Immature natural killer cell (primary cell): ENCODE measurements at regions not wholly inside any gene's neighbourhood (a gene's known extent, or its start where the extent isn't known, plus 50 kb on each side); places are given as distances from the start of the nearest gene placed in this dataset.
"Not testable (repeated sequence)": the region's sequence is repeated elsewhere in the genome, so short reads cannot be mapped to it uniquely, and the experiment has no call there.

Experiments used
- DNase-seq, 3 donors: peaks; one replicate each; pipeline ENCODE4 v3.0.0; 2022; ENCODE audit warnings: mixed read lengths in 1 of 3
- H3K27ac Mint-ChIP-seq, 6 donors: one replicate each; pipeline ENCODE4 v1.8.0; 2020; ENCODE audit warnings: mixed read lengths in 6 of 6, mild to moderate bottlenecking in 5 of 6, inconsistent platforms in 4 of 6, moderate library complexity in 3 of 6
- H3K27me3 Mint-ChIP-seq, 3 donors: one replicate each; pipeline ENCODE4 v1.8.0; 2020 to 2021; ENCODE audit warnings: low read depth in 3 of 3, mild to moderate bottlenecking in 3 of 3, mixed read lengths in 3 of 3, moderate library complexity in 3 of 3, inconsistent platforms in 1 of 3
- H3K36me3 Mint-ChIP-seq, 3 donors: one replicate each; pipeline ENCODE4 v1.8.0; 2020; ENCODE audit warnings: mixed read lengths in 3 of 3, inconsistent platforms in 2 of 3, mild to moderate bottlenecking in 2 of 3
- H3K4me1 Mint-ChIP-seq, 2 donors: one replicate each; pipeline ENCODE4 v1.8.0; 2020; ENCODE audit warnings: inconsistent platforms in 2 of 2, mild to moderate bottlenecking in 2 of 2, mixed read lengths in 2 of 2, moderate library complexity in 1 of 2
- H3K4me3 Mint-ChIP-seq, 5 donors: one replicate each; pipeline ENCODE4 v1.8.0; 2020; ENCODE audit warnings: mild to moderate bottlenecking in 5 of 5, mixed read lengths in 5 of 5, inconsistent platforms in 3 of 5, moderate library complexity in 3 of 5
- H3K9me3 Mint-ChIP-seq, 6 donors: one replicate each; pipeline ENCODE4 v1.8.0; 2020; ENCODE audit warnings: mild to moderate bottlenecking in 6 of 6, mixed read lengths in 6 of 6, inconsistent platforms in 4 of 6, moderate library complexity in 3 of 6

DNA sequence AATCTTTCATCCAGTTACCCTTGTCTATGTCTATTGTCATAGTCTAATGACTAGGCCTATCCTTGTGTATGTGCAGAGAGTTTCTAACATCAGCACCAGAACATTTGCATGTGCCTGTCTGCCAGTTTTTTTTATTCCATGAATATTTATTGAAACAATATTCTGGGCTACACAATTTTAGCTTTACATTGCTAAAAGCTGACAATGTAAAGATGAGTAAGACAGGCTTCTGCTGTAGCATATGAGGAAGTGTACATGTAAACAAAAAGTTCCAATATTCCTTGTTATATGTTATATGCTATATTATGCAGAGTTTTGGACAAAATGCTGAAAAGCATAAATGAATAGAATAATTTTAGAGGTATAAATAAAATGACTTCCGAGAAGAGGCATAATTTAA is 357.7 kb downstream of the NYAP2 start:
- DNase-seq = no peak
- Mint-ChIP-seq H3K4me3 (no peak overlapping the region), H3K4me1 (no peaks in the 10 kb centered on the region), H3K36me3 (no peaks in the 10 kb centered on the region), H3K27ac (no peak overlapping the region), H3K9me3 (peaks cover 0 to 1% (median 0%) of the 10 kb centered on the region in 6 donors), H3K27me3 (no peaks in the 10 kb centered on the region)

DNA sequence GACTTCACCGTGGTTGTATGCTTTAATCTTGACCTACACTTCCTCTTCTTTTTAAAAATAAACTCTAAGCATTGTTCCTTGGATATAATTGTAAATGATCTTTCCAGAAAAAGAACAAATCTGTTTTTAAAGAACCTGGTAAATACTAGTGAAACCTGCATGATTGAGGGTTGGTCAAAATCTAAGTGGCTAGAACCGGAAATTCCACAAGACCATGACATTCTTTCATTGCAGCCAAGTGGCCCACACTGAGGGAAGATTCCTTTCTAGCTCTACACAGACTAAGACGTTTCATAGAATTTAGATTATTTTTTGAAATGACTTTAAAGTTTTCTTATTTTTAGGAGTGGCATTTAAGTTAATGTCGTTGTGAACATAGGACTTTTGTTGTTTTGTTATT is 356.7 kb downstream of the NYAP2 start:
- no peaks in the 10 kb centered on the region for H3K4me1 Mint-ChIP-seq
- H3K27me3 Mint-ChIP-seq = no peaks in the 10 kb centered on the region
- no peaks in the 10 kb centered on the region for H3K36me3 Mint-ChIP-seq
- no peak overlapping the region for H3K4me3 Mint-ChIP-seq
- DNase-seq = no peak
- H3K9me3 Mint-ChIP-seq = peaks cover 0 to 1% (median 0%) of the 10 kb centered on the region in 6 donors
- no peak overlapping the region for H3K27ac Mint-ChIP-seq

GRCh38 chr2:225748609-225749008 is 349.1 kb downstream of the NYAP2 start:
- H3K27ac Mint-ChIP-seq = no peak overlapping the region
- no peak overlapping the region for H3K4me3 Mint-ChIP-seq
- no peaks in the 10 kb centered on the region for H3K27me3 Mint-ChIP-seq
- H3K36me3 Mint-ChIP-seq = no peaks in the 10 kb centered on the region
- peaks cover 0 to 14% (median 4%) of the 10 kb centered on the region in 6 donors for H3K9me3 Mint-ChIP-seq
- no peak for DNase-seq
- no peaks in the 10 kb centered on the region for H3K4me1 Mint-ChIP-seq

- peaks cover 0 to 19% (median 7%) of the 10 kb centered on the region in 6 donors for H3K9me3 Mint-ChIP-seq
- H3K27me3 Mint-ChIP-seq, H3K27ac Mint-ChIP-seq, H3K36me3 Mint-ChIP-seq, DNase-seq, H3K4me3 Mint-ChIP-seq, H3K4me1 Mint-ChIP-seq: not testable (repeated sequence)
Observed at GRCh38 chr2:225743996-225744395, 344.5 kb downstream of the NYAP2 start.

- Mint-ChIP-seq H3K4me1 (no peaks in the 10 kb centered on the region), H3K9me3 (peaks cover 0 to 19% (median 7%) of the 10 kb centered on the region in 6 donors), H3K4me3 (no peak overlapping the region), H3K27me3 (peaks cover 0 to 2% (median 0%) of the 10 kb centered on the region in 3 donors), H3K27ac (no peak overlapping the region), H3K36me3 (no peaks in the 10 kb centered on the region)
- DNase-seq = no peak
Observed at GRCh38 chr2:225742487-225742886, 343.0 kb downstream of the NYAP2 start.

- DNase-seq = no peak
- peaks cover 0 to 9% (median 5%) of the 10 kb centered on the region in 6 donors for H3K9me3 Mint-ChIP-seq
- no peak overlapping the region for H3K27ac Mint-ChIP-seq
- no peak overlapping the region for H3K4me3 Mint-ChIP-seq
- no peaks in the 10 kb centered on the region for H3K36me3 Mint-ChIP-seq
- no peaks in the 10 kb centered on the region for H3K4me1 Mint-ChIP-seq
- H3K27me3 Mint-ChIP-seq = peaks cover 0 to 2% (median 0%) of the 10 kb centered on the region in 3 donors
Observed at GRCh38 chr2:225740086-225740485, 340.6 kb downstream of the NYAP2 start.

DNA sequence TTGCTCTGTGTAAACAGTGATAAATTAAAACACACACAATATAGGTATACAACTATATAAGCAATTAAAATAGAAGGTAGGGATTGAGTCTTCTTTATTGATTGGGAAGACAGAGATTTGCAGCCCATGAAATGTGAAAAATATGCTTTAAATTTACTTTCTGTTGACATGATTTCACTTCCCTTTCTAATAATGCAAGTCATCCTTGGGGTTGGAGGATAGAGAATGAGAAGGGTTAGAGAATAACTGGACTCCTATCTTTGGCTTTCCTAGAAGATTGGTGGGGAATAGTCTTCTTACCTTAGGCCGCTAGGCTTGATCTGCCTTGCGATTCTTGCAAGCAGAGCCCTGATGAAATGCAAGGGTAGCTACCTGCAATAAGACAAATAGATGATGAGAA is 339.8 kb downstream of the NYAP2 start:
- no peak for DNase-seq
- H3K27ac Mint-ChIP-seq = no peak overlapping the region
- no peaks in the 10 kb centered on the region for H3K36me3 Mint-ChIP-seq
- peaks cover 0 to 6% (median 4%) of the 10 kb centered on the region in 6 donors for H3K9me3 Mint-ChIP-seq
- no peak overlapping the region for H3K4me3 Mint-ChIP-seq
- H3K27me3 Mint-ChIP-seq = peaks cover 0 to 4% (median 0%) of the 10 kb centered on the region in 3 donors
- no peaks in the 10 kb centered on the region for H3K4me1 Mint-ChIP-seq

DNA sequence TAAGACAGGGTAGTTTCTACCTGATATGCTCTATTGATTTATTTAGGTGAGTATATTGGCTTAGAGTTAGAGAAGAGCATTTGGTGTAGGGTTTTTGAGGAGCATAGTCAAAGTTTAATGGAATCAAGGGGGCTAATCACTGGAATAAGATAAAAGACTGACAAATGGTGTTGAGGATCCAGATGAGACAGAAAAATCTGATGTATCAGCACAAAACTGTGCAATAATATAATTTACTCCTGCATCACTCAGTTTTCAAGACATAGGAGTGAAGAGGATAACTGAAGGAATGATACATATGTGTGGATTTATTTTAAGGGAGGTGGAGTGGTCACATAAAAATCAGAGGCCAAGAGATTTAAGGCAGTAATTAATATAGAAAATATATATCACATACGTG is 339.2 kb downstream of the NYAP2 start:
- peaks cover 0 to 6% (median 4%) of the 10 kb centered on the region in 6 donors for H3K9me3 Mint-ChIP-seq
- H3K27ac Mint-ChIP-seq = no peak overlapping the region

DNA sequence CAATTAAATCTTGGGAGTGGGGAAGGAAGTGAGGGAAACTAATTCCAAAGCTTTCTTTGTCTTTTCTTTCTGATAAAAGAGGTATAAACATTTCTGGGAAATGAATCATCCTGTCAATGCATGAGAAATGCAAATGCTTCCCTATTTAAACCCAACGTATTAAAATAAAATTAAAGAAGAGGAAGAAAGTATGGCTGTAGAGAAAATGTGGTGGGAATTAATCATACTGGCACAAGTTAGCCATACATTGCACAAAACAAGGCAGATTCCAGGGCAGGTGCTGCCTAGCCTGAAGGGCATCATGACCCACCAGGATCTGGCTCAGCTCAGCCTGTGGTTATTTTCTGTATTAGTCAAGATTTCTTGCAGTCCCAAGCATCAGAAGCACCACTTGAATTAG is 338.0 kb downstream of the NYAP2 start:
- Mint-ChIP-seq H3K4me3 (no peak overlapping the region), H3K27ac (no peak overlapping the region), H3K36me3 (no peaks in the 10 kb centered on the region), H3K27me3 (peaks cover 0 to 5% (median 0%) of the 10 kb centered on the region in 3 donors), H3K4me1 (no peaks in the 10 kb centered on the region), H3K9me3 (peaks cover 0 to 3% (median 0%) of the 10 kb centered on the region in 6 donors)
- DNase-seq = no peak

More for the DNA sequence above, 339.2 kb downstream of the NYAP2 start:
- no peaks in the 10 kb centered on the region for H3K36me3 Mint-ChIP-seq
- no peak for DNase-seq
- H3K27me3 Mint-ChIP-seq = peaks cover 0 to 5% (median 0%) of the 10 kb centered on the region in 3 donors
- no peak overlapping the region for H3K4me3 Mint-ChIP-seq
- no peaks in the 10 kb centered on the region for H3K4me1 Mint-ChIP-seq

- Mint-ChIP-seq H3K27ac (no peak overlapping the region), H3K9me3 (peaks cover 0 to 7% (median 2%) of the 10 kb centered on the region in 6 donors), H3K4me3 (no peak overlapping the region), H3K36me3 (no peaks in the 10 kb centered on the region), H3K27me3 (peaks cover 0 to 5% (median 2%) of the 10 kb centered on the region in 3 donors), H3K4me1 (no peaks in the 10 kb centered on the region)
- DNase-seq = no peak
Observed at GRCh38 chr2:225735844-225736243, 336.3 kb downstream of the NYAP2 start.

GRCh38 chr2:225725726-225726125 is 326.2 kb downstream of the NYAP2 start:
- no peaks in the 10 kb centered on the region for H3K36me3 Mint-ChIP-seq
- H3K4me3 Mint-ChIP-seq = no peak overlapping the region
- H3K27me3 Mint-ChIP-seq = no peaks in the 10 kb centered on the region
- peaks cover 0 to 4% (median under 1%) of the 10 kb centered on the region in 6 donors for H3K9me3 Mint-ChIP-seq
- H3K4me1 Mint-ChIP-seq = no peaks in the 10 kb centered on the region
- no peak for DNase-seq
- no peak overlapping the region for H3K27ac Mint-ChIP-seq
